CD4-positive, alpha-beta T cell treated with Interferon gamma for 1 hour (primary cell): ENCODE measurements at regions not wholly inside any gene's neighbourhood (a gene's known extent, or its start where the extent isn't known, plus 50 kb on each side); places are given as distances from the start of the nearest gene placed in this dataset.

ENCODE experiments used
- DNase-seq: peaks from one replicate; pipeline ENCODE4 v3.0.0-alpha.2; 2020

- DNase-seq = no peak
Observed at GRCh38 chr2:163259489-163259888, 420.9 kb upstream of the KCNH7 start.

GRCh38 chr2:163255086-163255485 lies 416.5 kb upstream of the KCNH7 start:
- no peak for DNase-seq

GRCh38 chr2:163253621-163254285 lies 415.2 kb upstream of the KCNH7 start:
- DNase-seq = no peak

GRCh38 chr2:163252199-163252598 lies 413.6 kb upstream of the KCNH7 start:
- no peak for DNase-seq

GRCh38 chr2:163248376-163249253 lies 410.0 kb upstream of the KCNH7 start:
- no peak for DNase-seq

GRCh38 chr2:163247847-163248220 lies 409.3 kb upstream of the KCNH7 start:
- DNase-seq = no peak

GRCh38 chr2:163247156-163247846 lies 408.7 kb upstream of the KCNH7 start:
- DNase-seq = no peak

- no peak for DNase-seq
Observed at GRCh38 chr2:163246135-163246534, 407.6 kb upstream of the KCNH7 start.

- no peak for DNase-seq
Observed at GRCh38 chr2:163236553-163236952, 398.0 kb upstream of the KCNH7 start.

GRCh38 chr2:163231666-163232065 lies 393.1 kb upstream of the KCNH7 start:
- no peak for DNase-seq

GRCh38 chr2:163213661-163214081 lies 375.1 kb upstream of the KCNH7 start:
- DNase-seq = no peak

GRCh38 chr2:163210430-163210918 lies 371.9 kb upstream of the KCNH7 start:
- no peak for DNase-seq

GRCh38 chr2:163207693-163208370 lies 369.3 kb upstream of the KCNH7 start:
- no peak for DNase-seq

GRCh38 chr2:163205589-163206254 lies 367.2 kb upstream of the KCNH7 start:
- no peak for DNase-seq

- no peak for DNase-seq
Observed at GRCh38 chr2:163200741-163201140, 362.2 kb upstream of the KCNH7 start.

- DNase-seq = no peak
Observed at GRCh38 chr2:163198972-163199371, 360.4 kb upstream of the KCNH7 start.

GRCh38 chr2:163198007-163198406 lies 359.4 kb upstream of the KCNH7 start:
- DNase-seq = no peak

- DNase-seq = no peak
Observed at GRCh38 chr2:163191372-163191771, 352.8 kb upstream of the KCNH7 start.

- no peak for DNase-seq
Observed at GRCh38 chr2:163187995-163188655, 349.6 kb upstream of the KCNH7 start.

GRCh38 chr2:163187119-163187518 lies 348.6 kb upstream of the KCNH7 start:
- DNase-seq = no peak

GRCh38 chr2:163185160-163185559 lies 346.6 kb upstream of the KCNH7 start:
- no peak for DNase-seq
